Epidermal melanocyte (primary cell): ENCODE measurements at regions not wholly inside any gene's neighbourhood (a gene's known extent, or its start where the extent isn't known, plus 50 kb on each side); places are given as distances from the start of the nearest gene placed in this dataset.

ENCODE experiments used
- DNase-seq: peaks from one replicate; pipeline ENCODE4 v3.0.0; 2011; ENCODE audit warnings: low spot score; ENCODE audit not compliant: insufficient read length

DNA sequence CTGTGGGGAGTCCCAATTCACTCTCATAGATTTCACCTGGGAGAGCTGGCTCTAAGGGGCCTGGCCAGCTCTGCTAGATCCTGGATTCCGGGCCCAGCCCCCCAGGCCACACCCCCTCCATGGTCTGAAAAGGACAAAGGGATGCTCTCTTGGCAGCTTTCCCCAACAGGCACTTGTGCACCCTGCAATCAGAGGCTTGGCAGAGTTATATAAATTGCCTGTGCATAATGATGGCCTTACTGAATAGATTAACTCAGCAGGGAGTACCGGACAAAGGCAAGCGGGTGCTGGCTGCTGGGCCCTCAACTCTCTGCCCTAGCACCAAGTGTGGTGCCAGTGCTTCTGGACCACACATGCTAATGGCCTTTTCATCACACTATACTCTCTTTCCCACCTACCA, 461.6 kb downstream of the BUD13 start:
- no peak for DNase-seq

- DNase-seq: no peak
Observed at GRCh38 chr11:116310698-116311097, 462.1 kb downstream of the BUD13 start.

GRCh38 chr11:116310226-116310625, 462.6 kb downstream of the BUD13 start:
- no peak for DNase-seq

- DNase-seq: no peak
Observed at GRCh38 chr11:116309446-116309845, 463.3 kb downstream of the BUD13 start.

GRCh38 chr11:116302756-116303155, 470.0 kb downstream of the BUD13 start:
- no peak for DNase-seq

GRCh38 chr11:116301141-116301540, 471.6 kb downstream of the BUD13 start:
- DNase-seq: no peak

DNA sequence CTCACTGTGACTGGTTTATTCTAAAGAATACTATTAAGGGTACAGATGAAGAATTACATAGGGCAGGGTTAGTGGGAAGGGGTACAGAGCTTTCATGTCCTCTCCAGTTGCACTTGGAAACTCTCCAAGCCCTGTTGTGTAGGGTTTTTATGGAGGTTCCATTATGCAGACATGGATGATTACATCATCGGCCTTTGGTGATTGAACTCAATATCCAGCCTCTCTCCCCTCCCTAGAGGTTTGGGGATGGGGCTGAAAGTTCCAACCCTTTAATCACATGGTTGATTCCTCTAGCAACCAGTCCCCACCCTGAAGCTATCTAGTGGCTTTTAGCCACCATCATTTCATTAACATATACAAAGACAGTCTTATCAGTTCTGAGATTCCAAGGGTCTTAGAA, 472.6 kb downstream of the BUD13 start:
- no peak for DNase-seq

DNA sequence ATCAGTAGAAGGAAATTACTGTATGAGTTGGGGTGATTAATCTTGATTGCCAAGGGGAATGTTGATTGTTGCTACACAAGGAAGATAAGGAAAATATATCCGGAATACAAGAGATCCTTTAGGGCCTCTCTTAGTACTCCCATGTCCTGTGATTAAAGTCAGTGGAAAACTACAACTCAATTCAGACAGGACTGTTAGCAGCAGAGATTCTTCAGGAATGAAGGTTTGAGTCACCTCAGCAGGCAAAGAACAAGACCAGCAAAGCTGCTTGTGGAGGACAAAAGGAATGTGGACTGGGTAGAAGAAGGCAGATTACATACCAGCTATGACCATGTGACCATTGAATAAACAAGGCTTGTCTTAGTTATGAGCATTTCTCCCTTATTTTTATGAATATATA, 478.2 kb downstream of the BUD13 start:
- no peak for DNase-seq

DNA sequence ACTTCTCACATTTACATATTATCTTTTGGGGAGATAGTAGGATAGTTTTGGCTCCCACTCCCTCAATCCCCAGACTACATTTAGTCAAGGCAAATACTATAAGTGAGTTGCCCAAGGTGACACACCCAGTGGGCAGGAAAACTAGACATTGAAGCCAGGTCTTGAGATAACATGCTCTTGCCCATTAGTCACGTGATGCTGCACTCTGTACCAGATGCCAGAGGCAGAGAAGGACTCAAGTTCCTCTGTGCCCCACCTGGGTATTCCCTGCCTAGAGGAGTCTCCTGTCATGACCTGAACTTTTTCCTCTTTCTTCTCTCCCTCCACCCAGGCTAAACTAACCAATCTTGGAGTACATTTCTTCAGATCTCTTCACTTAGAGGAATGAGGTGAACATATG, 484.9 kb downstream of the BUD13 start:
- DNase-seq: no peak

- DNase-seq: no peak
Observed at GRCh38 chr11:116285026-116285425, 487.8 kb downstream of the BUD13 start.

- DNase-seq: no peak
Observed at GRCh38 chr11:116283300-116283699, 489.5 kb downstream of the BUD13 start.

- DNase-seq: no peak
Observed at GRCh38 chr11:116282481-116282880, 490.3 kb downstream of the BUD13 start.

GRCh38 chr11:116281173-116282160, 491.3 kb downstream of the BUD13 start:
- DNase-seq: no peak

DNA sequence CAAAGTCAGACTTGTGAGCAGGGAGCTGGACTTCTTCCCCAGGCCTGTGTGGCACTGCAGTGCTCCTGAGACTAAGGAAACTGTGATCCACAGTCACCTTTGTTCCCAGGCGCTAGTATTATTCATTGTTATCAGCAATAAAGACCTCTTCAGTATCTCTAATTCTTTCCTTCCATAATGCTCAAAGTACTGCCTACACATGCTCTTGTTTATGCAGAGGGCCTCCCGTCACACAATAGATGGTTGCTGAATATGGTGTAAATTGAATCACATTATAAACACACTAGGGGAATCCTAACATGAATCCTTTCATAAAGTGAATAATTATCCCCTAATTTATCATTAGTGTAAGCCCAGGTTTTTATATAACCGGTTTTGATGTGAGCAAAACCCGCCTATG, 493.3 kb downstream of the BUD13 start:
- no peak for DNase-seq

DNA sequence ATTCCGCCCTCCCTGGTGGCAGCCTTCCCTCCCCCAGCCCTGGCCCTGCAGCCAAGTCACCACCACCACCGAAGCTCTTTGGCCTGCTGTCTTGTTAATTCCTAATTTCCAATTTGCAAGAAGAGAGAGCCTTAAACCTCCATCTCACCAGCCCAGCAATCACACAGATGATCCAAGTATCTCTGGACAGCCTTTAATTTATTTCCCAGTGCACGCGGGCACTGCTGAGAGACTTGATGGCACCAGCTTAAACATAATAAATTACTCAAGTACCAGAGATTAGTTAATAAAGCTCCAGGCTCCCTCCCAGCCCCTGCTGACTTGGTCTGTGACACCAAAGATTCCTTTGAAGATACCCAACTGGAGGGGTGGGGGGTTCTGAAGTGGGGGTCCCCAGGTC, 494.7 kb downstream of the BUD13 start:
- DNase-seq: no peak

DNA sequence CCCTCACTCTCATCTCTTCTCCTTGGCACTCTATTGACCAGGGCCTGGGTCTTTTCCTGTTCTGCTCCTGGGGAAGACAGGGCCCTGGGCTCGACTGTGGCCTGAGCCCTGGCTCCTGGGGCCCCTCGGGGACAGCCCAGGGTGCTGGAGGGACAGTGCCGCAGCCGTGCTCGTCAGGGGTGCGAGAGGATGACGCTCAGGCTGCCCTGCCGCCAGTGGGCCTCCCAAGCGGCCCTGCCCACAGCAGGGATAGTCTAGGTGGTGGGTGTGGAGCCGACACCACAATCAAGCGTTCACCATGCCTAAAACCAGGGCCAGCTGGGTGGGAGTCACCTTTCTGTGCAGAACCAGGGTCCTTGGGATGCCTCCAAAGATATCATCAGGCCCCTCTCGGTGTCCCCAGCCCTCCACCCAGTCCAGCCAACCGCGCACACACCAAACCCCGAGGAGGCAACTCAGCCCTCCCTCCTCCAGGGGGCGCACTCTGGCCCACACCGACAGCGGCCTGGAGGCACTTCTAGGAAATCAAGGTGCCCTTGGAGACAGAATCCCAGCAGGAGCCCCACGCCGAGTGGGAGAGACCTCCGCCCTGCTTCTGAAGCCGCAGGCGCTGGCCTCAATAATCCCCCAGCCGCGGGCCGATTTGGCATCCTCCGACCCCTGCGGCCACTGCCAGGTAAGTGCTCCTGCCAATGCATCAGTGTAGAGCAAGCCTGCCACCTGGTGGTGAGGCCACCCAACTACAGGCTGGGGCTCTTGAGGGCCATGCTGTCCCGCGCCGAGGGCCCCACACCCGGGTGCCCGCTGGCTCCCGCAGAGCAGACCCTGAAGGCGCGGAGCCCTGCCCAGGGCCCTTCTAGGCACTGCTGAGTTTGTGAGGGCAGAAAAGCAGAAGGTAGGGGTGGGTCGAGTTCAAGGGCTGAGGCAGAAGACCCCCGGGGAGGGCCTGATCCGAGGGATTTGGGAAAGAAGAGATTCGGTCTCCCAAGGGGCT, 496.4 kb downstream of the BUD13 start:
- no peak for DNase-seq

DNA sequence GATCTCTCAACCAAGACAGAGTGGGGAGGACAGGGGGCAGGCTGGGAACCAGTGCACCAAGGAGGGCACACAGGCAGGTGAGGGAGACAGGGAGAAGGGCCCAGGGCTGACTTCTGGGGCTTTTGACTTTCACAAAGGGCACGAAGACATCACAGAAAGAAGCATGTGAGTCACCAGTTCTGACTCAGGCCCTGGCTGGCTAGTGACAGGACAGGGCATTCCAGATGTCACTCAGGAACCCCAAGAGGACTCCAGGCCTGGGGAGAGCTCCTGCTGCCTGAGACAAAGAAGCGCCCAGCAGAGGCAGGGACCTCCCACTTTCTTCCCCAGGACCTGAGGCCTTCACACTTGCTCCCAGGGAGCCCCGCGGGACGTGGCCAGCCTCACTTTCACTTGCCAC, 497.2 kb downstream of the BUD13 start:
- no peak for DNase-seq

GRCh38 chr11:116274521-116274920, 498.3 kb downstream of the BUD13 start:
- DNase-seq: no peak

GRCh38 chr11:116272181-116272789, 500.5 kb downstream of the BUD13 start:
- DNase-seq: no peak

- DNase-seq: no peak
Observed at GRCh38 chr11:116271479-116271878, 501.3 kb downstream of the BUD13 start.

DNA sequence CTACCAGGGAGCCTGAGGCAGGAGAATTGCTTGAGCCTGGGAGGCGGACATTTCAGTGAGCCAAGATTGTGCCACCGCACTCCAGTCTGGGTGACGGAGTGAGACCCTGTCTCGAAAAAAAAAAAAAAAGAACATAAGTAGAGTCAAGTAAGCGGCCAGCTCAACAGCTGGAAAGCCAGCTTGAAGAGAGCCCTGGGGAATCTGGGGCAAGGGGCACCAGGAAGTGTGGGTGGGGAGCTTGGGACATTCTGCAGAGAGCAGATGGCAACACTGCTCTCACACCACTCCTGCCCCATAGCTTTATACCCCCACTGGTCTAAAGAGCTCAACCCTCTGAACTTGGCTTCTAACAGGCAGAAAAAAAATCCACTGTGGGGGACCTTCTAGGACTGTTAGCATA, 505.6 kb downstream of the BUD13 start:
- no peak for DNase-seq

GRCh38 chr11:116263770-116264169, 509.0 kb downstream of the BUD13 start:
- DNase-seq: no peak
